H1 (cell line): ENCODE measurements at regions not wholly inside any gene's neighbourhood (a gene's known extent, or its start where the extent isn't known, plus 50 kb on each side); places are given as distances from the start of the nearest gene placed in this dataset.
A peak's percentile ranks its signal among the peaks of the same experiment; 100 is the strongest.

Experiments used
- CTCF ChIA-PET: fragments of 300-600 bp; sonication (Branson Sonifier 250); formaldehyde crosslinking; loops from one replicate; lab custom pipeline; 2021; ENCODE audit not compliant: partially characterized antibody; lab: Charles Lee
- POLR2A ChIA-PET: fragments of 300-600 bp; sonication (Branson Sonifier 250); formaldehyde crosslinking; loops from one replicate; lab custom pipeline; 2021; ENCODE audit warnings: inconsistent platforms; ENCODE audit not compliant: partially characterized antibody; lab: Charles Lee
- DNase-seq, 2 experiments: peaks; one replicate each; pipeline versions ENCODE4 v3.0.0 to v3.0.0-alpha.2; 2010 to 2022; ENCODE audit warnings: low spot score in 2 of 2, low read depth in 1 of 2, mixed read lengths in 1 of 2
- FAIRE-seq: peaks from 2 replicates; lab custom pipeline; 2011; peaks lifted over from hg19 to GRCh38; lab: Jason Lieb, UNC
- H2AFZ ChIP-seq: 2 replicates; pipeline ENCODE4 v1.8.1; 2012; ENCODE audit warnings: low read length, inconsistent platforms
- H2AK5ac ChIP-seq: 2 replicates; pipeline ENCODE4 v1.6.1; 2013; ENCODE audit warnings: low read depth, low read length
- H2BK120ac ChIP-seq: replicated peaks from 2 replicates; pipeline ENCODE3; 2013; ENCODE audit warnings: low read depth, low read length, inconsistent platforms
- H2BK12ac ChIP-seq: 2 replicates; pipeline ENCODE4 v1.6.1; 2013; ENCODE audit warnings: low read depth, low read length
- H2BK15ac ChIP-seq: 2 replicates; pipeline ENCODE4 v1.6.1; 2013; ENCODE audit warnings: low read length
- H2BK20ac ChIP-seq: 2 replicates; pipeline ENCODE4 v1.6.1; 2013; ENCODE audit warnings: low read length
- H2BK5ac ChIP-seq: 2 replicates; pipeline ENCODE4 v1.6.1; 2013; ENCODE audit warnings: low read depth, low read length
- H3K14ac ChIP-seq: 2 replicates; pipeline ENCODE4 v1.6.1; 2013; ENCODE audit warnings: inconsistent platforms; ENCODE audit not compliant: insufficient read length
- H3K18ac ChIP-seq: 2 replicates; pipeline ENCODE4 v1.6.1; 2013; ENCODE audit warnings: low read length; ENCODE audit errors: extremely low read depth
- H3K23ac ChIP-seq: 2 replicates; pipeline ENCODE4 v1.6.1; 2013; ENCODE audit warnings: inconsistent platforms; ENCODE audit not compliant: insufficient read length
- H3K23me2 ChIP-seq: 2 replicates; pipeline ENCODE4 v1.6.1; 2013; ENCODE audit warnings: low read depth, low read length
- H3K27ac ChIP-seq: 2 replicates; pipeline ENCODE4 v1.6.1; 2011; ENCODE audit warnings: low read depth, low read length, inconsistent platforms
- H3K27me3 ChIP-seq, 4 experiments: replicated peaks in 1 of 4; 1 replicate in 1 of 4; 2 replicates in 3 of 4; pipeline versions ENCODE4 v1.6.1 to v1.8.1; 2011 to 2013; ENCODE audit warnings: low read length in 3 of 4, mild to moderate bottlenecking in 3 of 4, inconsistent platforms in 2 of 4, mixed read lengths in 2 of 4, moderate library complexity in 1 of 4; ENCODE audit not compliant: control insufficient read depth in 3 of 4, insufficient read depth in 3 of 4; ENCODE audit errors: extremely low read depth in 1 of 4
- H3K36me3 ChIP-seq, 4 experiments: 2 replicates each; pipeline versions ENCODE4 v1.6.1 to v1.8.1; 2011 to 2013; ENCODE audit warnings: mild to moderate bottlenecking in 4 of 4, low read length in 3 of 4, moderate library complexity in 2 of 4, control low read depth in 1 of 4, inconsistent platforms in 1 of 4; ENCODE audit not compliant: insufficient read depth in 4 of 4, control insufficient read depth in 2 of 4
- H3K4ac ChIP-seq: replicated peaks from 2 replicates; pipeline ENCODE3; 2013; ENCODE audit warnings: low read length, low read depth, mixed read lengths, inconsistent platforms; ENCODE audit not compliant: insufficient read length
- H3K4me1 ChIP-seq, 4 experiments: replicated peaks in 1 of 4; 1 replicate in 1 of 4; 2 replicates in 3 of 4; pipeline versions ENCODE4 v1.6.1 to v1.8.1; 2011 to 2013; ENCODE audit warnings: low read length in 3 of 4, inconsistent platforms in 2 of 4, mixed read lengths in 1 of 4; ENCODE audit not compliant: insufficient read depth in 4 of 4, control insufficient read depth in 3 of 4
- H3K4me2 ChIP-seq, 2 experiments: 2 replicates each; pipeline versions ENCODE4 v1.6.1 to v1.8.1; 2011 to 2013; ENCODE audit warnings: low read depth in 2 of 2, low read length in 2 of 2, control low read depth in 1 of 2, inconsistent platforms in 1 of 2, mild to moderate bottlenecking in 1 of 2; ENCODE audit not compliant: insufficient read depth in 1 of 2
- H3K4me3 ChIP-seq, 4 experiments: fragments of 200-600, 300-600 bp in 1 of 4; sonication (generic), shearing (Covaris generic), sonication (Bioruptor Twin) in 1 of 4; 2 replicates each; pipeline versions ENCODE4 v1.5.1 to v1.8.1; 2011 to 2016; ENCODE audit warnings: low read length in 4 of 4, low read depth in 3 of 4, control low read depth in 2 of 4, inconsistent platforms in 2 of 4, mild to moderate bottlenecking in 2 of 4, mixed read lengths in 1 of 4, moderate library complexity in 1 of 4; ENCODE audit not compliant: insufficient read depth in 2 of 4; ENCODE audit errors: extremely low read depth in 1 of 4
- H3K56ac ChIP-seq: replicated peaks from 2 replicates; pipeline ENCODE3; 2013; ENCODE audit warnings: low read depth, mild to moderate bottlenecking, mixed read lengths, low read length, inconsistent platforms; ENCODE audit not compliant: insufficient read length
- H3K79me1 ChIP-seq: 2 replicates; pipeline ENCODE4 v1.6.1; 2013; ENCODE audit warnings: low read depth, low read length, control low read depth
- H3K79me2 ChIP-seq, 2 experiments: 2 replicates each; pipeline versions ENCODE4 v1.6.1 to v1.8.1; 2012 to 2013; ENCODE audit warnings: low read length in 2 of 2, mild to moderate bottlenecking in 2 of 2, inconsistent platforms in 1 of 2; ENCODE audit not compliant: insufficient read depth in 2 of 2, control insufficient read depth in 1 of 2
- H3K9ac ChIP-seq, 4 experiments: replicated peaks in 1 of 4; 1 replicate in 1 of 4; 2 replicates in 3 of 4; pipeline versions ENCODE4 v1.6.1 to v1.8.1; 2011 to 2013; ENCODE audit warnings: low read depth in 3 of 4, low read length in 3 of 4, control low read depth in 2 of 4, mild to moderate bottlenecking in 2 of 4, moderate library complexity in 2 of 4, inconsistent platforms in 1 of 4; ENCODE audit errors: extremely low read depth in 1 of 4
- H3K9me3 ChIP-seq, 2 experiments: 2 replicates each; pipeline versions ENCODE4 v1.6.1 to v1.8.1; 2012 to 2013; ENCODE audit warnings: mild to moderate bottlenecking in 2 of 2, moderate library complexity in 2 of 2, control low read depth in 1 of 2, inconsistent platforms in 1 of 2, low read depth in 1 of 2, low read length in 1 of 2, mixed read lengths in 1 of 2; ENCODE audit not compliant: insufficient read depth in 2 of 2
- H4K20me1 ChIP-seq, 2 experiments: replicated peaks in 1 of 2; 2 replicates each; pipeline versions ENCODE3 to v1.8.1; 2011 to 2013; ENCODE audit warnings: inconsistent platforms in 2 of 2, low read length in 2 of 2, mild to moderate bottlenecking in 1 of 2; ENCODE audit not compliant: insufficient read depth in 2 of 2, control insufficient read depth in 1 of 2
- H4K5ac ChIP-seq: 2 replicates; pipeline ENCODE4 v1.6.1; 2013; ENCODE audit warnings: low read length, low read depth, mixed read lengths, inconsistent platforms; ENCODE audit not compliant: insufficient read length
- H4K8ac ChIP-seq: 2 replicates; pipeline ENCODE4 v1.8.0; 2013; ENCODE audit warnings: mild to moderate bottlenecking, moderate library complexity, low read length, inconsistent platforms; ENCODE audit not compliant: insufficient read depth; ENCODE audit errors: extremely low read depth
- H4K91ac ChIP-seq: replicated peaks from 2 replicates; pipeline ENCODE3; 2013; ENCODE audit warnings: low read length, mixed read lengths, inconsistent platforms; ENCODE audit not compliant: insufficient read length
- ATF2 ChIP-seq: IDR thresholded peaks from 2 replicates; pipeline ENCODE4 v1.6.1; 2012; ENCODE audit warnings: low read length, inconsistent platforms
- E2F6 ChIP-seq: IDR thresholded peaks from 2 replicates; pipeline ENCODE4 v1.6.1; 2012; ENCODE audit warnings: inconsistent platforms
- EP300 ChIP-seq, 2 experiments: IDR thresholded peaks; 1 replicate in 1 of 2; 2 replicates in 1 of 2; pipeline ENCODE4 v1.6.1; 2011 to 2012; ENCODE audit warnings: low read depth in 2 of 2, low read length in 2 of 2, mild to moderate bottlenecking in 2 of 2, borderline replicate concordance in 1 of 2, inconsistent platforms in 1 of 2, moderate library complexity in 1 of 2
- FOSL1 ChIP-seq: IDR thresholded peaks from 2 replicates; pipeline ENCODE4 v1.6.1; 2011; ENCODE audit warnings: mild to moderate bottlenecking, low read depth, low read length, moderate library complexity; ENCODE audit not compliant: insufficient read depth
- POLR2A ChIP-seq, 2 experiments: IDR thresholded peaks; 1 replicate in 1 of 2; 2 replicates in 1 of 2; pipeline ENCODE4 v1.6.1; 2011; ENCODE audit warnings: low read depth in 2 of 2, low read length in 2 of 2, mild to moderate bottlenecking in 2 of 2; ENCODE audit errors: control extremely low read depth in 1 of 2
- POU5F1 ChIP-seq: IDR thresholded peaks from 2 replicates; pipeline ENCODE4 v1.6.1; 2011; ENCODE audit warnings: low read depth, mild to moderate bottlenecking, low read length, moderate library complexity
- TAF7 ChIP-seq: optimal IDR thresholded peaks from 2 replicates; pipeline ENCODE3; 2011; ENCODE audit warnings: low read depth, mild to moderate bottlenecking, inconsistent platforms, low read length, moderate library complexity, borderline replicate concordance
- TBP ChIP-seq: IDR thresholded peaks from 2 replicates; pipeline ENCODE4 v1.6.1; 2011; ENCODE audit warnings: low read depth, low read length, improper control_type of control experiment
- TEAD4 ChIP-seq: IDR thresholded peaks from 2 replicates; pipeline ENCODE4 v1.6.1; 2012; ENCODE audit warnings: low read depth, low read length, inconsistent platforms, mixed read lengths
- USF2 ChIP-seq: IDR thresholded peaks from 2 replicates; pipeline ENCODE4 v1.6.1; 2011; ENCODE audit warnings: low read length, improper control_type of control experiment
- WGBS, 2 experiments: shearing (Covaris generic) in 1 of 2; methylation state at CpG; one replicate each; pipeline versions ENCODE4 v1.1.6 to v1.1.7; 2013 to 2015; ENCODE audit warnings: low lambda C conversion rate in 2 of 2, mixed read lengths in 2 of 2, inconsistent platforms in 1 of 2, low coverage in 1 of 2, missing lambda C conversion rate in 1 of 2; ENCODE audit not compliant: insufficient replicate concordance in 2 of 2, insufficient coverage in 1 of 2, insufficient read length in 1 of 2; ENCODE audit errors: extremely low coverage in 1 of 2, missing lambda C conversion rate in 1 of 2; 5-methylcytosine and 5-hydroxymethylcytosine counted together

GRCh38 chr7:80017101-80017698 lies 117.4 kb upstream of the GNAI1 start:
- FAIRE-seq: no peak
- CTCF ChIA-PET: interaction anchor here (0.7 kb wide), 1 partner anchor 196 kb away, joined by 3 read pairs; no protein-coding TSS in a partner anchor
- no peaks in the 10 kb centered on the region for H4K20me1 ChIP-seq
- TF ChIP-seq TAF7 (no peak), TBP (no peak), USF2 (no peak), TEAD4 (no peak), EP300 (IDR thresholded peaks at IDR 0.05; ENCODE audit: borderline replicate concordance in 1 of 2, low read depth in 2 of 2, low read length in 2 of 2) (no peak), FOSL1 (no peak), E2F6 (no peak), ATF2 (no peak), POU5F1 (no peak), POLR2A (IDR thresholded peaks at IDR 0.05; ENCODE audit: control extremely low read depth in 1 of 2, low read depth in 2 of 2, low read length in 2 of 2) (no peak)

More at GRCh38 chr7:80017101-80017698, 117.4 kb upstream of the GNAI1 start:
- Histone ChIP-seq H3K56ac (no peak overlapping the region), H3K27ac (no peak overlapping the region), H3K18ac (no peak overlapping the region), H3K4me1 (peaks cover 0 to 3% (median 1%) of the 10 kb centered on the region in 4 experiments; a peak in 2 of 7 replicates), H4K5ac (no peak overlapping the region), H2AFZ (peak overlapping the region; percentile 17; the same call in 1 of the 2 replicates), H3K79me2 (no peaks in the 10 kb centered on the region), H3K9ac (no peak overlapping the region), H3K36me3 (no peaks in the 10 kb centered on the region), H2BK5ac (no peak overlapping the region), H2BK120ac (no peak overlapping the region), H3K79me1 (no peaks in the 10 kb centered on the region), H3K27me3 (no peaks in the 10 kb centered on the region), H3K23ac (no peak overlapping the region), H3K4me3 (no peak overlapping the region), H3K4ac (no peak overlapping the region), H2AK5ac (no peak overlapping the region), H2BK20ac (no peak overlapping the region), H3K23me2 (no peaks in the 10 kb centered on the region), H3K14ac (no peak overlapping the region), H2BK12ac (no peak overlapping the region), H4K8ac (no peak overlapping the region), H3K9me3 (no peaks in the 10 kb centered on the region), H2BK15ac (no peak overlapping the region), H4K91ac (no peak overlapping the region), H3K4me2 (no peak overlapping the region)
- 87% methylated on average over 2 of the region's 2 CpGs; no CpG with 5 or more reads in 1 of the 2 experiments for WGBS, 2 experiments
- no peak for DNase-seq
- POLR2A ChIA-PET: no interaction called here
